GM10266 (cell line): ENCODE measurements at regions not wholly inside any gene's neighbourhood (a gene's known extent, or its start where the extent isn't known, plus 50 kb on each side); places are given as distances from the start of the nearest gene placed in this dataset.

ENCODE experiments used
- DNase-seq: peaks from one replicate; pipeline ENCODE4 v3.0.0; 2012; ENCODE audit errors: extremely low spot score
- CTCF ChIP-seq: IDR thresholded peaks from 2 replicates; pipeline ENCODE4 v1.5.1; 2012; ENCODE audit warnings: mild to moderate bottlenecking, low read depth; ENCODE audit not compliant: control insufficient read depth, insufficient read depth; ENCODE audit errors: missing control alignments

GRCh38 chr15:69713726-69714559 is 261.3 kb downstream of the RPLP1 start:
- no peak for TF ChIP-seq CTCF
- DNase-seq: peak; percentile 53

- TF ChIP-seq CTCF: no peak
- DNase-seq: no peak
These were observed 262.6 kb downstream of the RPLP1 start for GRCh38 chr15:69715210-69715609.

GRCh38 chr15:69718436-69718835 is 265.8 kb downstream of the RPLP1 start:
- no peak for TF ChIP-seq CTCF
- DNase-seq: no peak

- no peak for TF ChIP-seq CTCF
- no peak for DNase-seq
These were observed 266.3 kb downstream of the RPLP1 start for GRCh38 chr15:69718916-69719315.

GRCh38 chr15:69719527-69720240 is 267.1 kb downstream of the RPLP1 start:
- TF ChIP-seq CTCF: no peak
- DNase-seq: peak; percentile 21

GRCh38 chr15:69720536-69720935 is 267.9 kb downstream of the RPLP1 start:
- no peak for TF ChIP-seq CTCF

GRCh38 chr15:69722924-69723323 is 270.3 kb downstream of the RPLP1 start:
- DNase-seq: no peak
- no peak for TF ChIP-seq CTCF

More at GRCh38 chr15:69720536-69720935, 267.9 kb downstream of the RPLP1 start:
- DNase-seq: no peak
